HG03097 (cell line): ENCODE measurements at regions not wholly inside any gene's neighbourhood (a gene's known extent, or its start where the extent isn't known, plus 50 kb on each side); places are given as distances from the start of the nearest gene placed in this dataset.
"Not testable (repeated sequence)": the region's sequence is repeated elsewhere in the genome, so short reads cannot be mapped to it uniquely, and the experiment has no call there.

ENCODE experiments used
- ATAC-seq: cut with Tn5 transposase; IDR thresholded peaks from one replicate; pipeline ENCODE4 v1.9.1; 2021; ENCODE audit not compliant: unreplicated experiment, low FRiP score

- no peak for ATAC-seq
Measured at GRCh38 chr14:53430870-53431269, 277.7 kb upstream of the DDHD1 start.

GRCh38 chr14:53412819-53413675 is 259.9 kb upstream of the DDHD1 start:
- no peak for ATAC-seq

GRCh38 chr14:53411125-53411524 is 258.0 kb upstream of the DDHD1 start:
- no peak for ATAC-seq

GRCh38 chr14:53409969-53410368 is 256.8 kb upstream of the DDHD1 start:
- ATAC-seq: no peak

GRCh38 chr14:53409289-53409688 is 256.2 kb upstream of the DDHD1 start:
- ATAC-seq: no peak

- ATAC-seq: no peak
Measured at GRCh38 chr14:53408175-53408879, 255.2 kb upstream of the DDHD1 start.

- ATAC-seq: no peak
Measured at GRCh38 chr14:53406519-53406918, 253.4 kb upstream of the DDHD1 start.

GRCh38 chr14:53401646-53402045 is 248.5 kb upstream of the DDHD1 start:
- no peak for ATAC-seq

- no peak for ATAC-seq
Measured at GRCh38 chr14:53399057-53399456, 245.9 kb upstream of the DDHD1 start.

- ATAC-seq: no peak
Measured at GRCh38 chr14:53398616-53399015, 245.5 kb upstream of the DDHD1 start.

GRCh38 chr14:53395267-53395666 is 242.1 kb upstream of the DDHD1 start:
- ATAC-seq: not testable (repeated sequence)

GRCh38 chr14:53391631-53392285 is 238.6 kb upstream of the DDHD1 start:
- ATAC-seq: no peak

GRCh38 chr14:53391156-53391555 is 238.0 kb upstream of the DDHD1 start:
- ATAC-seq: no peak

GRCh38 chr14:53390008-53390407 is 236.9 kb upstream of the DDHD1 start:
- ATAC-seq: no peak

- no peak for ATAC-seq
Measured at GRCh38 chr14:53389202-53389601, 236.1 kb upstream of the DDHD1 start.

- no peak for ATAC-seq
Measured at GRCh38 chr14:53386362-53386761, 233.2 kb upstream of the DDHD1 start.

- no peak for ATAC-seq
Measured at GRCh38 chr14:53384536-53384935, 231.4 kb upstream of the DDHD1 start.

GRCh38 chr14:53384073-53384472 is 230.9 kb upstream of the DDHD1 start:
- ATAC-seq: no peak

GRCh38 chr14:53381895-53382294 is 228.8 kb upstream of the DDHD1 start:
- no peak for ATAC-seq

- no peak for ATAC-seq
Measured at GRCh38 chr14:53380867-53381225, 227.7 kb upstream of the DDHD1 start.

- no peak for ATAC-seq
Measured at GRCh38 chr14:53380052-53380866, 227.1 kb upstream of the DDHD1 start.
